Neural progenitor cell (in vitro differentiated cells): ENCODE measurements at regions not wholly inside any gene's neighbourhood (a gene's known extent, or its start where the extent isn't known, plus 50 kb on each side); places are given as distances from the start of the nearest gene placed in this dataset.

ENCODE experiments used
- DNase-seq: peaks from one replicate; pipeline ENCODE4 v3.0.0-alpha.2; 2016; ENCODE audit warnings: low spot score
- H2AFZ ChIP-seq: fragments of 200-600 bp; sonication (generic); replicated peaks from 2 replicates; pipeline ENCODE4 v1.6.1; 2016; ENCODE audit warnings: antibody characterized with exemption
- H3F3A ChIP-seq: fragments of 200-600 bp; sonication (generic); 2 replicates; pipeline ENCODE4 v1.6.1; 2016; ENCODE audit warnings: antibody characterized with exemption, low read depth
- H3K27ac ChIP-seq: fragments of 200-600 bp; sonication (generic); 2 replicates; pipeline ENCODE4 v1.5.1; 2016; ENCODE audit warnings: mild to moderate bottlenecking
- H3K27me3 ChIP-seq: fragments of 200-600 bp; sonication (generic); 2 replicates; pipeline ENCODE4 v1.6.1; 2016; ENCODE audit warnings: mild to moderate bottlenecking, moderate library complexity
- H3K36me3 ChIP-seq: fragments of 200-600 bp; sonication (generic); 2 replicates; pipeline ENCODE4 v1.5.1; 2016
- H3K4me1 ChIP-seq: fragments of 200-600 bp; sonication (generic); 2 replicates; pipeline ENCODE4 v1.6.1; 2016; ENCODE audit warnings: mixed run types
- H3K4me2 ChIP-seq: fragments of 200-600 bp; sonication (generic); 2 replicates; pipeline ENCODE4 v1.6.1; 2016
- H3K4me3 ChIP-seq: fragments of 200-600 bp; sonication (generic); 2 replicates; pipeline ENCODE4 v1.5.1; 2016
- H3K79me2 ChIP-seq: fragments of 200-600 bp; sonication (generic); 2 replicates; pipeline ENCODE4 v1.6.1; 2016; ENCODE audit warnings: low read depth
- H3K9ac ChIP-seq: fragments of 200-600 bp; sonication (generic); 2 replicates; pipeline ENCODE4 v1.6.1; 2016
- H3K9me3 ChIP-seq: fragments of 200-600 bp; sonication (generic); 2 replicates; pipeline ENCODE4 v1.5.1; 2016; ENCODE audit warnings: low read depth
- H4K20me1 ChIP-seq: fragments of 200-600 bp; sonication (generic); 2 replicates; pipeline ENCODE4 v1.6.1; 2016; ENCODE audit warnings: low read depth
- H3K27ac Mint-ChIP-seq: 3 replicates; pipeline ENCODE4 v1.8.0; 2021; ENCODE audit warnings: mixed read lengths
- H3K27me3 Mint-ChIP-seq: 2 replicates; pipeline ENCODE4 v1.8.0; 2022; ENCODE audit warnings: low read depth, mild to moderate bottlenecking, inconsistent platforms, moderate library complexity, mixed read lengths; ENCODE audit not compliant: insufficient read depth
- H3K36me3 Mint-ChIP-seq: 3 replicates; pipeline ENCODE4 v1.8.0; 2021; ENCODE audit warnings: mixed read lengths
- H3K4me1 Mint-ChIP-seq: 3 replicates; pipeline ENCODE4 v1.8.0; 2021; ENCODE audit warnings: mixed read lengths
- H3K4me3 Mint-ChIP-seq: 3 replicates; pipeline ENCODE4 v1.8.0; 2021; ENCODE audit warnings: mild to moderate bottlenecking, moderate library complexity, mixed read lengths
- H3K9me3 Mint-ChIP-seq: 3 replicates; pipeline ENCODE4 v1.8.0; 2020; ENCODE audit warnings: mixed read lengths
- CTCF ChIP-seq: fragments of 200-600 bp; sonication (generic); IDR thresholded peaks from 2 replicates; pipeline ENCODE4 v1.5.1; 2017; ENCODE audit warnings: antibody characterized with exemption, mild to moderate bottlenecking
- EZH2 ChIP-seq: fragments of 200-600 bp; sonication (generic); IDR thresholded peaks from 2 replicates; pipeline ENCODE4 v1.6.1; 2017; ENCODE audit warnings: antibody characterized with exemption, mild to moderate bottlenecking, moderate library complexity
- EZH2phosphoT487 ChIP-seq: fragments of 200-600 bp; sonication (generic); IDR thresholded peaks from 2 replicates; pipeline ENCODE4 v1.6.1; 2017; ENCODE audit warnings: antibody characterized with exemption

GRCh38 chr9:87229108-87229507, 268.6 kb upstream of the DAPK1 start:
- H4K20me1 ChIP-seq = no peaks in the 10 kb centered on the region
- TF ChIP-seq EZH2phosphoT487 (no peak), CTCF (no peak), EZH2 (no peak)
- no peaks in the 10 kb centered on the region for H3K27me3 ChIP-seq
- no peaks in the 10 kb centered on the region for H3K4me1 ChIP-seq
- DNase-seq = no peak
- H3K27me3 Mint-ChIP-seq = no peaks in the 10 kb centered on the region
- peaks cover 13% of the 10 kb centered on the region for H3K9me3 Mint-ChIP-seq
- no peak overlapping the region for H3K4me2 ChIP-seq
- no peaks in the 10 kb centered on the region for H3F3A ChIP-seq
- H3K4me3 Mint-ChIP-seq = no peak overlapping the region
- no peaks in the 10 kb centered on the region for H3K36me3 ChIP-seq
- H3K4me3 ChIP-seq = no peak overlapping the region
- H3K36me3 Mint-ChIP-seq = no peaks in the 10 kb centered on the region
- H3K9ac ChIP-seq = no peak overlapping the region
- H3K27ac ChIP-seq = no peak overlapping the region
- H2AFZ ChIP-seq = no peak overlapping the region
- no peak overlapping the region for H3K27ac Mint-ChIP-seq
- no peaks in the 10 kb centered on the region for H3K9me3 ChIP-seq
- H3K4me1 Mint-ChIP-seq = no peaks in the 10 kb centered on the region
- no peaks in the 10 kb centered on the region for H3K79me2 ChIP-seq

GRCh38 chr9:87233431-87233830, 264.2 kb upstream of the DAPK1 start:
- H3K4me3 Mint-ChIP-seq = no peak overlapping the region
- H3K9me3 Mint-ChIP-seq = peaks cover 11% of the 10 kb centered on the region
- Histone ChIP-seq H4K20me1 (no peaks in the 10 kb centered on the region), H3K9me3 (no peaks in the 10 kb centered on the region), H3K36me3 (no peaks in the 10 kb centered on the region), H2AFZ (no peak overlapping the region), H3K4me3 (no peak overlapping the region), H3K4me1 (no peaks in the 10 kb centered on the region), H3K9ac (no peak overlapping the region), H3K79me2 (no peaks in the 10 kb centered on the region), H3F3A (no peaks in the 10 kb centered on the region), H3K4me2 (no peak overlapping the region), H3K27ac (no peak overlapping the region), H3K27me3 (no peaks in the 10 kb centered on the region)
- DNase-seq = no peak
- TF ChIP-seq CTCF (no peak), EZH2 (no peak), EZH2phosphoT487 (no peak)
- no peaks in the 10 kb centered on the region for H3K27me3 Mint-ChIP-seq
- H3K27ac Mint-ChIP-seq = no peak overlapping the region
- H3K4me1 Mint-ChIP-seq = no peaks in the 10 kb centered on the region
- no peaks in the 10 kb centered on the region for H3K36me3 Mint-ChIP-seq

GRCh38 chr9:87233899-87234455, 263.7 kb upstream of the DAPK1 start:
- Mint-ChIP-seq H3K27me3 (no peaks in the 10 kb centered on the region), H3K27ac (no peak overlapping the region), H3K4me3 (no peak overlapping the region), H3K4me1 (no peaks in the 10 kb centered on the region), H3K9me3 (peaks cover 11% of the 10 kb centered on the region), H3K36me3 (no peaks in the 10 kb centered on the region)
- Histone ChIP-seq H4K20me1 (no peaks in the 10 kb centered on the region), H2AFZ (no peak overlapping the region), H3K9me3 (no peaks in the 10 kb centered on the region), H3K36me3 (no peaks in the 10 kb centered on the region), H3F3A (no peaks in the 10 kb centered on the region), H3K4me3 (no peak overlapping the region), H3K27ac (no peak overlapping the region), H3K27me3 (no peaks in the 10 kb centered on the region), H3K9ac (no peak overlapping the region), H3K4me2 (no peak overlapping the region), H3K4me1 (no peaks in the 10 kb centered on the region), H3K79me2 (no peaks in the 10 kb centered on the region)
- no peak for DNase-seq
- TF ChIP-seq EZH2 = no peak
- no peak for TF ChIP-seq EZH2phosphoT487
- no peak for TF ChIP-seq CTCF
